ENCODE measurements at regions not wholly inside any gene's neighbourhood (a gene's known extent, or its start where the extent isn't known, plus 50 kb on each side); places are given as distances from the start of the nearest gene placed in this dataset.

DNA sequence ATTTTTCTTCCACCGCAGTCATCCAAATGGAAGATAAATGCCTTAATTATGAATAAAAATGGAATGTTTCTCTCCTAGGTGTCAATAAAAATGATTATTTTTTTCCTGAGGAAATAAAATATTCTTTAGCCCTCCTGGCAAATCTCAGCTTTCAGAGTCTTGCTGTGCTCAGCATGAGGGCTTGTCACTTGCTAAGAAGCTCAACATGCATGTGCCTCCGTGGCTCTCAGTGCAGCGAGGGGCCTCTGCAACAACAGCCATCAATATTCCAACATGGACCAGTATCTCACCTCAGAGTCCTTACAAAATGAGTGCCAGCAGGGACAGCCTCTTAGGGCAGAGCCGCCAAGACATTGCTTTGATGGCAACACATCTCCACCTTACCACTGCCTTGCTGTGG, 159.5 kb upstream of the TMPO start:
- no peak for DNase-seq

- no peak for DNase-seq
Observed at GRCh38 chr12:98358144-98358543, 157.2 kb upstream of the TMPO start.

- DNase-seq: no peak
Observed at GRCh38 chr12:98359856-98360255, 155.5 kb upstream of the TMPO start.

DNA sequence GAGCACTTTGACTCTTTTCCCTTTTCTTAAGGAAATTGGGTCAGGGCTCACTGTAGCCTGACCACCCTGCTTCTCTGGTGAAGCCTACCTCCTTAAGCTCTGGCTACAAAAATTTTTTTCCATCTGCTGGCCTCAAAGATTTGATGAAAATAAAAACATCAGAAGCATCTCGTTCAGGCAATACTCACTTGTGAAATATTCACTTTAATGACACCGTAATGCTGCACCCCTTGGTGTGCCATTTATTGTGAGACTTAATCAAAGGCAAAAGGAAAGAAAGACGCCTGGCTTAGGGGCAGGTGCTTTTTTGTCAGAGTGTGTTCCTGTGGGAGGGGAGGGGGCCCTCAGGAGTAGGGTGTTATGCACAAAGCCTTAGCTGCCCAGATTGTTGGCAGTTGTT, 155.0 kb upstream of the TMPO start:
- DNase-seq: no peak

- DNase-seq: no peak
Observed at GRCh38 chr12:98369581-98369980, 145.8 kb upstream of the TMPO start.

- DNase-seq: no peak
Observed at GRCh38 chr12:98370976-98371375, 144.4 kb upstream of the TMPO start.

DNA sequence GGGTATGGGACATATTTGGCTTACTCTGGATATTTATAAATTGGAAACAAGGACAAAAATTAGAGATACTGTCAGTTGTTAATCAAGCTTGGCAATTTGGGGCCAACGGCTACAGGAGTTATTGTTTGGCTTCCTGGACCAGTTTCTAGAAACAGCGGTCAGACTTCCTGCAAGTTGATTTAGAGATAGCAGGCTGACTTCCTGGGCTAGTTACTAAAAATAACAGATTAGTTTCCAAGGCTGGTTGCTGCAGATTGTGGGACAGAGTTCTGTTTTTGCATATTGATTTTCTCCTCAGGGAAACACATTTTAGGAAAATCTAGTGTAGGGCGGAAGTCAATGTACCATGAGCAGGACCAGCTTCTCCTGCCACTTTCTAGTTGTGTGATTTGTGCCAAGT, 144.0 kb upstream of the TMPO start:
- no peak for DNase-seq

DNA sequence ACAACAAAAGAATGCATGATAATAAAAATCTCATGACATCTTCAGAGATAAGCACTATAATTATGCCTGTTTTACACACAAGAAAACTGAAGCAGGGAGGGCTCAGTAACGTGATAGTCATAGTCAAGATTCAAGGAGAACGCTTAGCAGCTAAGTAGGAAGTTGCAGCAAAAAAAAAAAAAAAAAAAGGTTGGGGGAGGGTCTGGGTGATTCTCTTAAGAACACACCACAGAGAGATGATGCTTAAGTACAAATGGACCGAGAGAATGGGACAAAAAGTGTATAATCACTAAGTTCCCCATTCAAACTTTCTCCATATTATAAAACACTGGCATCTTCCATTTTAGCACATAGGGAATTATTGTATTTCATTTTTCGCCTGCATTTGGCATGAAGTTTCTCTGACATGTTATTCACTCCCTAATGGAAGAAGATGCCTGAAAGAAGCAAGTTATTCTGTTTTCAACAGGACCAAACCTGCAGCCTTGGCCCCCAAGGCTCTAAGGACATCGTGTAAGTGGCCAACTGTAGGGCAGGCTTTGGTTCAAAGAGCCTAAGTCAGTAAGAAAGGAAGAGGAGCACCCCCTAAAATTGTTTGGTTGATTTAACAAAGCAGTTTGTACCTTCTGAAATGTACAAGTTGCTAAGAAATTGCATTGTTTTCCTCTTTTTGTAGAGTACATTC, 142.9 kb upstream of the TMPO start:
- DNase-seq: no peak

GRCh38 chr12:98373025-98373554, 142.3 kb upstream of the TMPO start:
- DNase-seq: peak; percentile 55

GRCh38 chr12:98374007-98374406, 141.4 kb upstream of the TMPO start:
- DNase-seq: no peak

DNA sequence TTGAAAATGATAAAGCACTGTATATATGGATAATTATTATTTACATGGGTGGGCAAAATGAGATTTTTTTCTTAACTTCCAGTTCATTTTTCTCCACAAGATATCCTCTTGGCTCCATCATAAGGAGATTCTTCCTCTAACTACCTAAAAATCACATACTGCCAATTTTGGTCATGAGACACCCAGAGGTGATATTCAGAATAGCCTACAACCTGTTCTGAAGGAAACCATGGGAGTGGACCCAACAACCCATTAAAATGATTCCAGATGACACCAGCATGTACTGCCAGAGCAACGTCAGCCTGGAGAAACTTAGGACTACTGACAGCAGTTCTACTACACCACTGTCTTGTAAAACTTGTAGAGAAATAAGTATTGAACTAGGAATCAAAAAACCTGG, 136.3 kb upstream of the TMPO start:
- DNase-seq: no peak

- no peak for DNase-seq
Observed at GRCh38 chr12:98385641-98386040, 129.7 kb upstream of the TMPO start.

DNA sequence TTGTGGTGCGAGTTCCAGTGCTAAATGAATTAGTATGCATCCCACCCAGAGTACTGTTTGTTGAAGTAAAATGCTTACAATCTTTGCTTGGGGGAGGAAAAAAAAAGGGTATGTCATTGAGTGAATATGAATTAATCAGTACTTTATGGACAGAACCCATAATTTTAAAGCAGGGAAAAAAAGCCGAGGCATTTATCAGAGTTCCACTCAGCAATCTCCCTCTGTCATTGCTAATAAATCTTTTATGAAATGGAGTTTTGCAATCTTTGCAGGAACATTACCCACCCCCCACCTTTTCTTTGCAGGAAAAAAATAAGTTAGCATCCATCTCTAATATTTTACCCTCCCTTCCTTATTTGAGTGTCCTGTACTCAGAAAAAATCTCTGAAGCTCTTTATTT, 127.9 kb upstream of the TMPO start:
- no peak for DNase-seq

DNA sequence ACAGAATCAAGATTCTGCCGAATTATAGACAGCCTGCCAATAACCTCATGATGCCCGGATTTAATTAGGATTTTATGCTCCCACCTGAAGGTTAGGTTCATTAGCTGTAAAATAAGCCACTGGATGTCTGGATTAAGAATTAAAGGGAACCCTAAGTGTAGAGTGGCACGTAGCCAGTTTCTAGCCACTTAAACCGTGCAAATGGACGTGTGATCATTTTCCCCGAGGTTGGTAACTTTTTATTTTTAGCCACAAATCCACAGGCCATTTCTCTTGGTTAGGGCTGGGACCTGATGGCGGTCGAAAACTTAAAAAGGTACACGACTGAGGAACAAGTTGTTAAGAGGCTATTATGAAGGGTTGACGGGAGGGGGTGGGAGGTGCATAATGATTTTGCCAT, 127.3 kb upstream of the TMPO start:
- peak; percentile 78 for DNase-seq

GRCh38 chr12:98389593-98389992, 125.8 kb upstream of the TMPO start:
- no peak for DNase-seq

DNA sequence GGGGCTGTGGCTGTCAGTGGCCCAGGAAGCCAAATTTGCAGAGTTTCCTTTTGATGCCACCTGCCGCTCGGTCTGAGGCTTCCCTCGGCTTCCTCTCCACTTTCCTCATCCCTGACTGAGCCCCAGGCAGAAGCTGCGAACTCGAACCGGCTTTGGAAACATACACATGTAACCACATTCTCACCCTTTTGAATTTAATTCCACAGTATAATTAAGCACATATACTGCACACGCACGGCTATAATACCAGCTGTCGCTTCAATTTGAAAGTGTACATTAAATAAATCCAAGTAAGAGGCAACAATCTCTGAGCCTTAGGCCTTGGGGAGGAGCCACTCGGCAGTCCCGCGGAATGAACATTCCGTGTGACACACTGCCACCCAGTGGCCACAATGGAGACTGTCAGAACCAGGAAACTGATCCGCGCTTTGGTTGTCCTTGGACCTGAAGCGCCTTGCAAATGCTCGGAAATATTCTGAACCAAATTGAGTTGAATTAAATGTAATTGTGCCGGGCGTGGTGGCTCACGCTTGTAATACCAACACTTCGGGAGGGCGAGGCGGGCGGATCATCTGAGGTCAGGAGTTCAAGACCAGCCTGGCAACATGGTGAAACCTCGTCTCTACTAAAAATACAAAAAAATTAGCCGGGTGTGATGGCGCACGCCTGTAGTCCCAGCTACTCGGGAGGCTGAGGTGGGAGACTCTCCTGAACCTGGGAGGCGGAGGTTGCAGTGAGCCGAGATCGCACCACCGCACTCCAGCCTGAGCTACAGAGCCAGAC, 117.9 kb upstream of the TMPO start:
- DNase-seq: peak; percentile 52

- no peak for DNase-seq
Observed at GRCh38 chr12:98399532-98399931, 115.9 kb upstream of the TMPO start.

GRCh38 chr12:98401427-98401826, 114.0 kb upstream of the TMPO start:
- DNase-seq: no peak

DNA sequence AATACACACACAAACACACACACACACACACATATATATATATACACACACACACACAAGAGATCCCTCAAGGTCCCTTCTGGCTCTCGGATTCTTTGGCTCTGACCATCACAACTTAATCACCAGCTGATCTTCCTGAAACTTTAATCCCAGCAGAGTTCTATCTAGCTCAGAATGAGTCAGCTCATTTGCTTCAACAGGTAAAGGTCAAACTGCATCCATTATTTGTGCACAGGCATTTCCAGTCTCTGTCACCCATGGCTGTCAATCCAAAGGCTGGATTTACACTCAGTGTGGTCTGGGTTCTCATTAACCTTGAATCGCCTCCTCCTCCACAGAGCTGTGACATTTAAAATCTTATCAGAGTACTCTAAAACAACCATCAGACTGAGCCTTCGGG, 113.3 kb upstream of the TMPO start:
- DNase-seq: no peak

GRCh38 chr12:98402671-98403070, 112.7 kb upstream of the TMPO start:
- DNase-seq: no peak

- no peak for DNase-seq
Observed at GRCh38 chr12:98403385-98403784, 112.0 kb upstream of the TMPO start.

- no peak for DNase-seq
Observed at GRCh38 chr12:98403936-98404335, 111.5 kb upstream of the TMPO start.

DNA sequence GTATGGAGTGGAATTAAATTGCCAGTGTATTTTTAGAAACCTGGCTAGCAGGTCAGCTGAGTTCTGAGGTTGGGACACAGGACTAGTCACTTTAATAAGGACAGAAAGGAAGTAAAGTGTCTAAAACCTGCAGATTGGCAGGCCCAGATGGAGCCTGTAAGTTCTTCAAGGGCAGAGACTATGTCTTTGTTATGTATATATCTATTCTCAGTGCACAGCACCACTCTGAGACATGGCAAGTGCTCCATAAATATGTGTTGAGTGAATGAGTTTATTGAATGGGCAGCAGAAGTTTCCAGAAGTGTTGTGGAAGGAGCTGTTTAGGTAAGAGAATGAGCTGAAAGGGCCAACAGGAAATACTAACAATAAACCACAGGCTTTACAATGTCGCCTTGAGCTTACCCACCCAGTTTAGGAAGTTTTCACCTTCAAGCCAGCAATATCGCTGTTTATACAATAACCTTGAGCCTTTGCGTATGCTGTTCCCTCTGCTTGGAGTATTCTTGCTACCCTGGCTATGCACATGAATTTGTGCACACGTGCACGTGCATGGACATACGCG, 109.5 kb upstream of the TMPO start:
- no peak for DNase-seq

DNA sequence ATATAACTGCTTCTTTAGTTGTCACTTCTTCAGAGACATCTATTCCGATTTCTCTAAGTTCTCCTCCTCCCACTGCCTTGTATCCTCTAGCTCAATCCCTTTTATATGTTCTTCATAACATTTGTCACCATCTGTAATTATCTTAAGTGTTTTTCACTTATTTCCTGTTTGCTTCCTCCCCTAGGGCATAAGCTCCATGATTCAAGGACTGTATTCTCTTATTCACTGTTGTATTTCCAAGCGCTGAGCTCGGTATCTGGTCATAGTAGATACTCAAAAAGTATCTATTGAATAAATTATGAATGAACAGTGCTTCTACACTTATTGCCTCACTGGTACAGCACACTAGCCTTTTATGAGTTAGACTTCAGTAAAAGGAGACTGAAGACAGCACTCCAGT, 109.0 kb upstream of the TMPO start:
- no peak for DNase-seq
